Duodenal mucosa (tissue), 2 donors: ENCODE measurements at regions not wholly inside any gene's neighbourhood (a gene's known extent, or its start where the extent isn't known, plus 50 kb on each side); places are given as distances from the start of the nearest gene placed in this dataset.
"Not testable (repeated sequence)": the region's sequence is repeated elsewhere in the genome, so short reads cannot be mapped to it uniquely, and the experiment has no call there.

Experiments used
- H3K27ac ChIP-seq: one replicate; pipeline ENCODE4 v1.7.0; 2013; ENCODE audit warnings: low read depth, low read length
- H3K27me3 ChIP-seq, 2 donors: one replicate each; pipeline ENCODE4 v1.7.0; 2013; ENCODE audit warnings: low read length in 2 of 2, control low read depth in 1 of 2; ENCODE audit not compliant: insufficient read depth in 2 of 2, control insufficient read depth in 1 of 2
- H3K36me3 ChIP-seq, 2 donors: one replicate each; pipeline ENCODE4 v1.7.0; 2013; ENCODE audit warnings: low read length in 2 of 2, control low read depth in 1 of 2; ENCODE audit not compliant: insufficient read depth in 2 of 2, control insufficient read depth in 1 of 2
- H3K4me1 ChIP-seq, 2 donors: one replicate each; pipeline ENCODE4 v1.7.0; 2013; ENCODE audit warnings: low read length in 2 of 2, control low read depth in 1 of 2; ENCODE audit not compliant: insufficient read depth in 2 of 2, control insufficient read depth in 1 of 2
- H3K4me3 ChIP-seq, 2 donors: one replicate each; pipeline ENCODE4 v1.7.0; 2013; ENCODE audit warnings: low read length in 2 of 2, low read depth in 1 of 2
- H3K9ac ChIP-seq, 2 donors: one replicate each; pipeline ENCODE4 v1.7.0; 2013; ENCODE audit warnings: low read length in 2 of 2, low read depth in 1 of 2
- H3K9me3 ChIP-seq, 2 donors: one replicate each; pipeline ENCODE4 v1.7.0; 2013; ENCODE audit warnings: low read length in 2 of 2, control low read depth in 1 of 2; ENCODE audit not compliant: control insufficient read depth in 1 of 2

GRCh38 chr11:112661146-112661545 lies 300.1 kb upstream of the NCAM1 start:
- Histone ChIP-seq H3K36me3 (no peaks in the 10 kb centered on the region), H3K4me1 (no peaks in the 10 kb centered on the region), H3K27me3 (no peaks in the 10 kb centered on the region), H3K27ac (no peak overlapping the region), H3K4me3 (no peak overlapping the region), H3K9me3 (no peaks in the 10 kb centered on the region), H3K9ac (no peak overlapping the region)

GRCh38 chr11:112661571-112661970 lies 299.6 kb upstream of the NCAM1 start:
- Histone ChIP-seq H3K27me3 (no peaks in the 10 kb centered on the region), H3K4me1 (no peaks in the 10 kb centered on the region), H3K9me3 (no peaks in the 10 kb centered on the region), H3K4me3 (no peak overlapping the region), H3K36me3 (no peaks in the 10 kb centered on the region), H3K27ac (no peak overlapping the region), H3K9ac (no peak overlapping the region)

DNA sequence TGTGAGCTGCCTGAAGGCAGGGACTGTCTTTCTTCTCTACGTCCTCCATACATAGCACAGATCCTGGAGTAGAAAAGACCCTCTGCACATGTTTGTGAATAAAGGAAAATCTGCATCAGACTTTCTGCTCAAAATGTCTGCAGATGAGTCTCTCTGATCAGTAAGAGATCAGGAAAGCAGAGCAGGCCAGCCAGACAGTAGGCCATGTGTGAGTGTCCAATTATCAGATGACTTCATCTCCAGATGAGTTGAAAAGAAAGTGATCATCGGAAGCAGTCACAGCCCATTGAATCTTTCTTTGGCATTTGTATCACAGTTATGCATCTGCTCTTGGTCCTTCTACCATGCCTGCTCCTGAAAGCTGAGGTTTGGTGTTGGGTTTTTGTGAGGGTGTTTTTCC lies 298.7 kb upstream of the NCAM1 start:
- Histone ChIP-seq H3K9me3 (no peaks in the 10 kb centered on the region), H3K9ac (no peak overlapping the region), H3K4me1 (no peaks in the 10 kb centered on the region), H3K27ac (no peak overlapping the region), H3K4me3 (no peak overlapping the region), H3K36me3 (no peaks in the 10 kb centered on the region), H3K27me3 (no peaks in the 10 kb centered on the region)

GRCh38 chr11:112663947-112664634 lies 297.1 kb upstream of the NCAM1 start:
- Histone ChIP-seq H3K9ac (no peak overlapping the region), H3K4me3 (no peak overlapping the region), H3K9me3 (no peaks in the 10 kb centered on the region), H3K4me1 (no peaks in the 10 kb centered on the region), H3K36me3 (no peaks in the 10 kb centered on the region), H3K27ac (no peak overlapping the region), H3K27me3 (no peaks in the 10 kb centered on the region)

GRCh38 chr11:112665291-112665690 lies 295.9 kb upstream of the NCAM1 start:
- Histone ChIP-seq H3K9me3 (no peaks in the 10 kb centered on the region), H3K9ac (no peak overlapping the region), H3K27me3 (no peaks in the 10 kb centered on the region), H3K4me3 (no peak overlapping the region), H3K36me3 (no peaks in the 10 kb centered on the region), H3K4me1 (no peaks in the 10 kb centered on the region), H3K27ac (no peak overlapping the region)

GRCh38 chr11:112666253-112666652 lies 295.0 kb upstream of the NCAM1 start:
- no peaks in the 10 kb centered on the region for H3K36me3 ChIP-seq
- no peak overlapping the region for H3K9ac ChIP-seq
- H3K27ac ChIP-seq = no peak overlapping the region
- H3K27me3 ChIP-seq = no peaks in the 10 kb centered on the region
- no peak overlapping the region for H3K4me3 ChIP-seq
- no peaks in the 10 kb centered on the region for H3K9me3 ChIP-seq
- no peaks in the 10 kb centered on the region for H3K4me1 ChIP-seq

DNA sequence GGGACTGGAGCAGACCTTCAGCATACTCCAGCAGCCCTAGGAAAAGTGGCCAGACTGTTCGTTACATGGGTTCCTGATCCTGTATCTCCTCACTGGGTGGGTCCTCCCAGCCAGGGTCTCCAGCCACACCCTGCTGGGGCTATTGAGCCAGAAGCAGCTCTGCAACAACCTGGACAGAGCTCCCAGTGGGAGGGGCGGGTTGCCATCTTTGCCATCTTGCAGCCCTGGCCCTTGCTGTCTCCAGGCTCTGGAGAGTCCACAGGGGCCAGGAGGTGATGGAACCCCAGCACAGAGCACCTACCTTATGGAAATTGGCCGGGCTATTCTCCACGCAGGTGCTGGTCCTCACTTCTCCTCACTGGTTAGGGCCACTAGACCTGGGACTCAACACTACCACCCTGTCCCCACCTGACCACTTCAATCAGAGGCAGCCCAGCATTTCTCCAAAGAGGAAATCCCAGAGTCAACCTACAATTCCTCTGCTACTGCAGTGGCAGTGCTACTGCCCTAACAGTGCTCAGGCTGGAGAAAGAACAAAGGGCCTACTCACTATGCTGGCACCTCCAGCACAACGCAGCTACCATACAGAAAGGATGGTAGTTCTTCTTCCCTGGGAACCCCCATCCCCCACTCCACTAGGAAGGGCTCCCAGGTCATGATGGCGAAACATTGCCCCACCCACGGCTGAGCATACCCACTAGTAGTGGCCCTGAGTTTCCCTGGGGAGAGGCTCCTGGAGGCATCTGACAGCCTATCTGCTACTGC lies 290.2 kb upstream of the NCAM1 start:
- Histone ChIP-seq H3K36me3 (no peaks in the 10 kb centered on the region), H3K9me3 (no peaks in the 10 kb centered on the region), H3K27me3 (no peaks in the 10 kb centered on the region), H3K9ac (no peak overlapping the region), H3K4me1 (no peaks in the 10 kb centered on the region), H3K27ac (no peak overlapping the region), H3K4me3 (no peak overlapping the region)

- not testable (repeated sequence) for H3K36me3 ChIP-seq, H3K27me3 ChIP-seq, H3K9me3 ChIP-seq, H3K9ac ChIP-seq, H3K4me1 ChIP-seq, H3K27ac ChIP-seq, H3K4me3 ChIP-seq
Measured at GRCh38 chr11:112673401-112673800, 287.8 kb upstream of the NCAM1 start.

GRCh38 chr11:112685111-112685510 lies 276.1 kb upstream of the NCAM1 start:
- no peaks in the 10 kb centered on the region for H3K9me3 ChIP-seq
- no peak overlapping the region for H3K27ac ChIP-seq
- H3K4me1 ChIP-seq = no peaks in the 10 kb centered on the region
- H3K9ac ChIP-seq = no peak overlapping the region
- H3K4me3 ChIP-seq = no peak overlapping the region
- no peaks in the 10 kb centered on the region for H3K27me3 ChIP-seq
- H3K36me3 ChIP-seq = no peaks in the 10 kb centered on the region

DNA sequence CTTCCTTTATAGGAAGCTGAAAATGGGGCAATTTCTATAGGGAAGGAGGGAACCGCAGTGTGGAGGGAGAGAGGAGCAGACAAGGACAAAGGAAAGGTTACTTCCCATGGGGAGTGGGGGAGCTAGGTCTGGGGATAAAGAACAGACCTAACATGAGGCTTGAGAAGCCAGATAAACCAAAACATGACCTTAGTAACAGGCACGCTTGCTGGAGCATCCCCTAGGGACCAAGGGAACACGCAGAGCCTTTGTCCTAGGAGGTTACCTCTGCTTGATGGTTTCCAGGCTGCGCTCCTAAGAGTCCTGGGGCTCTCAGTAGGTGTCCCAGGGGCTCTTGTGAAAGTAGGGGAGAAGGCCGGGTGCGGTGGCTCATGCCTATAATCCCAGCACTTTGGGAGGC lies 271.4 kb upstream of the NCAM1 start:
- no peak overlapping the region for H3K27ac ChIP-seq
- H3K4me3 ChIP-seq = no peak overlapping the region
- H3K9me3 ChIP-seq = no peaks in the 10 kb centered on the region
- H3K4me1 ChIP-seq = no peaks in the 10 kb centered on the region
- no peaks in the 10 kb centered on the region for H3K27me3 ChIP-seq
- no peak overlapping the region for H3K9ac ChIP-seq
- no peaks in the 10 kb centered on the region for H3K36me3 ChIP-seq
